Hepatocyte (in vitro differentiated cells): ENCODE measurements at regions not wholly inside any gene's neighbourhood (a gene's known extent, or its start where the extent isn't known, plus 50 kb on each side); places are given as distances from the start of the nearest gene placed in this dataset.

Source experiments
- CTCF ChIP-seq: fragments of 200-600 bp; sonication (generic); IDR thresholded peaks from 2 replicates; pipeline ENCODE4 v1.5.1; 2016; ENCODE audit warnings: antibody characterized with exemption, mild to moderate bottlenecking; ENCODE audit not compliant: poor library complexity
- EZH2 ChIP-seq: fragments of 200-600 bp; sonication (generic); IDR thresholded peaks from 2 replicates; pipeline ENCODE4 v1.6.1; 2016; ENCODE audit warnings: antibody characterized with exemption, mild to moderate bottlenecking, borderline replicate concordance
- EZH2phosphoT487 ChIP-seq: fragments of 200-600 bp; sonication (generic); IDR thresholded peaks from one replicate; pipeline ENCODE4 v1.6.1; 2018; ENCODE audit warnings: antibody characterized with exemption, mild to moderate bottlenecking, low read depth, moderate library complexity; ENCODE audit not compliant: unreplicated experiment, severe bottlenecking

DNA sequence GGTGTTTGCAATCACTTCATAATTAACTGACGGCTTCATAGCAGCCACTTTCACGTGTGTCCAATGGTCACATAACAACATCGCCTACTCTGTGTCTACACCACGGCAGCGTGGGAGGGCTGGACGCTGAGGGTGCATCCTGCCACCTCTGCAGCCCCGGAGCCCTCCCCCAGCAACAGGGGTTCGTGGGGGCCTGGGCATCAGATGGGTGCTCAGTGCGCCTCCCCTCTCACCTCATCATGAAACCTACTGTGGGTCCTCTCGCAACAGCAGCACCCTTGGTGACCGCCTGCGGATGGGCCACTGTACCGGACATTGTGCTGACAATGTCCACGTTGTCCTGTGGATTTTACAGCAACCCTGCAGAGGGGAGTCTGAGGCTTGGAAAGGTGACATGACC, 193.5 kb downstream of the UQCRFS1 start:
- TF ChIP-seq CTCF, result no peak
- TF ChIP-seq EZH2, result no peak
- no peak for TF ChIP-seq EZH2phosphoT487
